ENCODE measurements at regions not wholly inside any gene's neighbourhood (a gene's known extent, or its start where the extent isn't known, plus 50 kb on each side); places are given as distances from the start of the nearest gene placed in this dataset.

DNA sequence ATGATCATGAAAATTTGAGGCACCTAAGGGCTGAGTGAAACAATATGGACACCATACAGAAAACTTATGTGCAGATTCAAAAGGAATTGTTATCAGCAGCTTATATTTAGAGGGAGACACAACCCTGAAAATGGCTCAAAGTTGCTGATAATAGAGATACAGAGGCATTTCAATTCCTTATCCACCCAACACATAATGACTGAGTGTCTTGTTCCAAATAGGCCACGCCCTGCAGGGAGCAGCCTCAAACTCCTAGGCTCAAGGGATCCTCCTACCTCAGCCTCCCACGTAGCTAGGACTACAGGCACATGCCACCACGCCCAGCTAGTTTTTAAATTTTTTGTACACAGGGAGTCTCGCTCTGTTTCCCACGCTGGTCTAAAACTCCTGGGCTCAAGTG is 79.0 kb downstream of the LBH start:
- TF ChIP-seq, protein P1, sequence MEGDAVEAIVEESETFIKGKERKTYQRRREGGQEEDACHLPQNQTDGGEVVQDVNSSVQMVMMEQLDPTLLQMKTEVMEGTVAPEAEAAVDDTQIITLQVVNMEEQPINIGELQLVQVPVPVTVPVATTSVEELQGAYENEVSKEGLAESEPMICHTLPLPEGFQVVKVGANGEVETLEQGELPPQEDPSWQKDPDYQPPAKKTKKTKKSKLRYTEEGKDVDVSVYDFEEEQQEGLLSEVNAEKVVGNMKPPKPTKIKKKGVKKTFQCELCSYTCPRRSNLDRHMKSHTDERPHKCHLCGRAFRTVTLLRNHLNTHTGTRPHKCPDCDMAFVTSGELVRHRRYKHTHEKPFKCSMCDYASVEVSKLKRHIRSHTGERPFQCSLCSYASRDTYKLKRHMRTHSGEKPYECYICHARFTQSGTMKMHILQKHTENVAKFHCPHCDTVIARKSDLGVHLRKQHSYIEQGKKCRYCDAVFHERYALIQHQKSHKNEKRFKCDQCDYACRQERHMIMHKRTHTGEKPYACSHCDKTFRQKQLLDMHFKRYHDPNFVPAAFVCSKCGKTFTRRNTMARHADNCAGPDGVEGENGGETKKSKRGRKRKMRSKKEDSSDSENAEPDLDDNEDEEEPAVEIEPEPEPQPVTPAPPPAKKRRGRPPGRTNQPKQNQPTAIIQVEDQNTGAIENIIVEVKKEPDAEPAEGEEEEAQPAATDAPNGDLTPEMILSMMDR (conservative IDR thresholded peaks at IDR 0.05; ENCODE audit: low read depth) = no peak
- H3K27ac ChIP-seq = no peak overlapping the region
- CTCF ChIA-PET = no interaction called here
- no peak for DNase-seq (ENCODE audit: low spot score)
- POLR2A ChIA-PET (ENCODE audit: low non-redundant PET) = no interaction called here

DNA sequence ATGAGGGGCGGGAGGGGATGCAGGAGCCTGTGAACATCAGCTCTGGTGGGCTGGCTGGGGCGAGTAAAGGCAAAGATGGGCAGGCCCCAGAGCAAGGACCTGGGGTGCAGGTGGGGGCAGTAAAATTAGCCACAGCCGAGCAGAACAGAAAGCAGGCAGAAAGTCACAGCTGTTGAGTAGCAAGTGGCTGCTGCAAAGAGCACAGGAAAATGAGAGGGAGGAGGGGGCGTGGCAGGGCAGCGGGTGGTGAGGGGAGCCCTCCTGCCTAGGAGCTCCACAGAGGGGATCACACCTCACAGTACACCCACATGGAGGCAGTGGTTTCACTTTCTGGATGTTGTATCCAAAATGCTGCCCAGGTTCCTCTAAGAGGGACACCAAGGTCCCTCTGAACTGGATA is 79.6 kb downstream of the LBH start:
- ChIA-PET CTCF (no interaction called here), POLR2A (ENCODE audit: low non-redundant PET) (no interaction called here)
- no peak overlapping the region for H3K27ac ChIP-seq
- no peak for DNase-seq (ENCODE audit: low spot score)
- TF ChIP-seq, protein P1 (conservative IDR thresholded peaks at IDR 0.05; ENCODE audit: low read depth) = no peak

DNA sequence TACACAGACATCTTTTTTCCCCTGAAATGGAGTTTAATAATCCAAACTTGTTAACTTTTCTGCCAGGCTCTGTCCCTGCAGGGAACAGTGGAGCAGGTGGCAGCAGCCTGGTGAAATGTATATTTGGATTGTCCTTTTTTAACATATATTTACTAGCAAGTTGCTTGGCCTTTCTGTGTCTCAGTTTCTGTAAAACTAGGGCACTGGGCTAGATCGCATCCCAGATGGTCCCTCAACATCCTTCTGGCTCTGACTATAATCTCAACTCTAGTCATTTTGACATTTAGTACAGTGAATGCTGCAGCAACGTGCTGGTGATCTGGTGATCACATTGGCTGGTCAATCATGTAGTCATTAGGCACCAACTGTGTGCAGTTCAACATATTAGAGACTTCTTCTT is 80.4 kb downstream of the LBH start:
- TF ChIP-seq, protein P1 (conservative IDR thresholded peaks at IDR 0.05; ENCODE audit: low read depth) = no peak
- no peak for DNase-seq (ENCODE audit: low spot score)
- ChIA-PET CTCF (no interaction called here), POLR2A (ENCODE audit: low non-redundant PET) (no interaction called here)
- no peak overlapping the region for H3K27ac ChIP-seq

DNA sequence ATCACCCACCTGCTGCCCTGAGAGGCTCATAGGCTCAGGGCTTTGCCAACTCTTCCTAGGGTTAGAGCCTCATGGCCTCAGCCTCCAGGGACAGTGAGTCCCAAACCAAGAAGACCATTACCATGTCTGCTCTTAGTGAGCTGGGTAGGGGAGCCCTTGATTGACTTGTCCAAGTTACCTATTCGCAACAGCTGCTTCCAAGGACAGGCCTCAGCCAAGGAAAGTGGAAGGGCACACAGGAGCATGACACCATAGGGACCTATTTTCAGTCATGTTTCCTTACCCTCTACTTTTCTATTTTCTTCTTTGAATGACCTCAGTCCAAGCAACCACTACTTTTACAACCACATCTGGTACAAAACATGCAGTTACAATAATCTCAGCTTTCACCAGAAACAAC is 81.6 kb downstream of the LBH start:
- DNase-seq (ENCODE audit: low spot score) = no peak
- ChIA-PET CTCF (interaction anchor here (0.7 kb wide), 1 partner anchor 13 kb away, joined by 5 read pairs; no protein-coding TSS in a partner anchor), POLR2A (ENCODE audit: low non-redundant PET) (no interaction called here)
- no peak overlapping the region for H3K27ac ChIP-seq
- TF ChIP-seq, protein P1 (conservative IDR thresholded peaks at IDR 0.05; ENCODE audit: low read depth) = no peak

DNA sequence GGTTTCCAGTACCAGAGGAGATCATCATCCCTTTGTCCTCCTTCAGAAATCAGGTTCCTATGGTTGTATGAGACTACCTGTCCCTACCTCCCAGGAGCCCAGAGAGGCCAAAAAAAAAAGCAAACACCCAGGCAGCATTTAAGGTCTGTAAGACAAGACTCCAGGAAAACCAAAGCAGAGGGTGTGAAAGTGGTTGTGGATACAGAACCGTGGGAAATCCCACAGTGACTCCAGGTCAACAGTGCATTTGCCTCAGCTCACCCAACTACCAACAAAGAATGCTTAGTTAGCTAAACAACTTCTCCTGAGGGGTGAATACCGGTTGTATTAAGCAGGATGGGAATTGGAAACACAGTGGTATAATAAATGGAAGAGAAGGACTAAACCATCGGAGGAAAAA is 83.6 kb downstream of the LBH start:
- no peak overlapping the region for H3K27ac ChIP-seq
- CTCF ChIA-PET = no interaction called here
- no peak for DNase-seq (ENCODE audit: low spot score)
- POLR2A ChIA-PET (ENCODE audit: low non-redundant PET) = no interaction called here
- TF ChIP-seq, protein P1 (conservative IDR thresholded peaks at IDR 0.05; ENCODE audit: low read depth) = no peak

DNA sequence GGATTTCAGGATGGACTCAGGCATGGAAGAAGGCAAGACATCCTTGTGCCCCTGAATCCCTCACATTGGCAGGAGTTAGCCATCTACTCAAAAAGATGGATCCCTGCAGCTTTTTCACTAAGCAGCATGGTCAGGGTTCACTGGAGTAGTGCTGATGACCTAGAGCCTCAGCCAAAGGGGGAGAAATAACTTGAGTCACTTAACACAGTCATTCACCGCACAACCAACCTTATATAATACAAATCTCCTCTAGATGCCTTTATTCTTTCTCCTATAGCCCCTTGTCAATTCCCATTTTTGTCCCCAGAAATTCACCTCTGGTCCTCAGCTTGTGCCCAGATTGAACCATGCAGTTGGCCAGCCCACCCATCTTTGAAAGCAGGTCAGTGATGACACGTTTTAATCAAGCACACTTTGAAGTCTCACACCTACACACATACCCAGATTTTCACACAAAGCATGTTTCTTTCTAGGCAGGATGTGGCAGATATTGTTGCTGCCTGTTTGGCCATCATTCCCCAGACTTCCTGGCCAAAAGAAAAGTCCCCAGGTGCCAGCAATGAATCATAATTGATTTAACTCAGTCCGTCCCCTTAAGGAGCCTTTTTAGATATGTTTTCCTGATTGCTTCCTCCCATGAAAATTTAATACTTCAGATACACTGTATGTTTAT is 84.2 kb downstream of the LBH start:
- ChIA-PET CTCF (no interaction called here), POLR2A (ENCODE audit: low non-redundant PET) (no interaction called here)
- TF ChIP-seq, protein P1 (conservative IDR thresholded peaks at IDR 0.05; ENCODE audit: low read depth) = no peak
- H3K27ac ChIP-seq = no peak overlapping the region
- no peak for DNase-seq (ENCODE audit: low spot score)

Data from RWPE1 (cell line).